GM10248 (cell line): ENCODE measurements at regions not wholly inside any gene's neighbourhood (a gene's known extent, or its start where the extent isn't known, plus 50 kb on each side); places are given as distances from the start of the nearest gene placed in this dataset.

Experiments
- CTCF ChIA-PET: fragments of 300-600 bp; sonication (Branson Sonifier 250); formaldehyde crosslinking; extraction: SDS; loops from one replicate; lab custom pipeline; 2021; ENCODE audit warnings: antibody characterized with exemption; lab: Yijun Ruan, JAX
- POLR2A ChIA-PET: fragments of 350-650 bp; sonication (Branson Sonifier 250); formaldehyde crosslinking; extraction: SDS; loops from one replicate; lab custom pipeline; 2020; ENCODE audit warnings: antibody characterized with exemption; lab: Yijun Ruan, JAX
- DNase-seq: peaks from one replicate; pipeline ENCODE4 v3.0.0; 2012; ENCODE audit errors: extremely low spot score
- TF ChIP-seq, protein P1 (sequence below): IDR thresholded peaks from 2 replicates; pipeline ENCODE4 v1.5.1; 2012; ENCODE audit warnings: mild to moderate bottlenecking, low read depth; ENCODE audit errors: extremely low read depth, missing control alignments, control extremely low read depth

DNA sequence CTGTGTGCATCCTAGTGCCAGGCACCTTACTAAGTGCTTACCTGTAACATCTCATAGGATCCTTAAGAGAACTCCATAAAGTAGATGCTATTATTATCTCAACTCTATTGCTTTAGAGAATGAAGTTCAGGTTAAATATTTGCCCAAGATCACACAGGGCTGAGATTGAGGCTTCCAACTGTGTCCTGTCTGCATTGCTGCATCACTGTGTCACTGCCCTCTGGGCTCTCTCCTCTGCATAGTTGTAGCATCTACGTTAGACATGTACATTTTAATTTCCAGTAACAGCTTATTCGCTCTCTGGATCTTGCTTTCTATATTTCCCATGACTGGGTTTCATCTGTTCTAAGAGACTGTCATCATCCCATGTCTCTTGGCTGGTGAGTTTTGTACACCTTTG lies 63.6 kb upstream of the FZD8 start:
- ChIA-PET POLR2A (no interaction called here), CTCF (no interaction called here)
- no peak for DNase-seq
- TF ChIP-seq, protein P1, sequence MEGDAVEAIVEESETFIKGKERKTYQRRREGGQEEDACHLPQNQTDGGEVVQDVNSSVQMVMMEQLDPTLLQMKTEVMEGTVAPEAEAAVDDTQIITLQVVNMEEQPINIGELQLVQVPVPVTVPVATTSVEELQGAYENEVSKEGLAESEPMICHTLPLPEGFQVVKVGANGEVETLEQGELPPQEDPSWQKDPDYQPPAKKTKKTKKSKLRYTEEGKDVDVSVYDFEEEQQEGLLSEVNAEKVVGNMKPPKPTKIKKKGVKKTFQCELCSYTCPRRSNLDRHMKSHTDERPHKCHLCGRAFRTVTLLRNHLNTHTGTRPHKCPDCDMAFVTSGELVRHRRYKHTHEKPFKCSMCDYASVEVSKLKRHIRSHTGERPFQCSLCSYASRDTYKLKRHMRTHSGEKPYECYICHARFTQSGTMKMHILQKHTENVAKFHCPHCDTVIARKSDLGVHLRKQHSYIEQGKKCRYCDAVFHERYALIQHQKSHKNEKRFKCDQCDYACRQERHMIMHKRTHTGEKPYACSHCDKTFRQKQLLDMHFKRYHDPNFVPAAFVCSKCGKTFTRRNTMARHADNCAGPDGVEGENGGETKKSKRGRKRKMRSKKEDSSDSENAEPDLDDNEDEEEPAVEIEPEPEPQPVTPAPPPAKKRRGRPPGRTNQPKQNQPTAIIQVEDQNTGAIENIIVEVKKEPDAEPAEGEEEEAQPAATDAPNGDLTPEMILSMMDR = no peak

DNA sequence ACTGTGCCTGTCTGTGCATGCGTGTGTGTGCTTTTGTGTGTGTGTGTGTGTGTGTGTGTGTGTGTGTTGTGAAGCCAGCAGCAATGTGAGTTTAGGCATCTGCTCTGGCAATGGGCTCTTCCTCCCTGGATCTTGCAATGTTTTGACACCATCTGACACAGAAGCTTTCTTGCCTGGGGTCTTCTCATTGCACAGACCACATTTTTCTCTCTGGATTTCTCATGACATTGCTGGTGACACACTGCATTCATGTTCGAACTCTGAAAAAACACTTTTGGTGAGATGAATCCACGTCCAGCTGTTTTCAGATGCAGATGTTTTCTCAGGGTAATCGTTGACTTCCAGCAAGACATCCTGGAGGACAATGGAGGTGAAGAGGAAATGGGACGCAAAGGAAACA lies 63.0 kb upstream of the FZD8 start:
- no peak for DNase-seq
- ChIA-PET POLR2A (no interaction called here), CTCF (no interaction called here)
- TF ChIP-seq, protein P1 = no peak

DNA sequence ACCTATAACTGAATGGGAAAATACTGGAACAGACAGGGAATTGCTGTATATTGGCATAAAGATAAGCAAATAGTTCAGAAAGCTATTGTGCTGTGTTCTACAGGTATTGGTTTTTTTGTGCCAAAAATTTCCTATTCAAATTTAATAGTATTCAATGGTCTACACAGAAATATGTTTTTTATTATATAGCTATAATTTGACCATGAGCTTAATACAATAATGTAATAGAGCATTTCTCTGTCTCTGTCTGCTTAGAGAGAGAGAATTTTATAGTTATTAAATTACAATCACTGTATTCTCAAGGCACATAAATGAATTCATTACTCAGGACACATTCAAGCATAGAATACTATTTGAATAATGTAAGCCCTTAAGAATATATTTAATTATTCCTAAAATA lies 62.3 kb upstream of the FZD8 start:
- DNase-seq = no peak
- CTCF ChIA-PET = no interaction called here
- POLR2A ChIA-PET = no interaction called here
- TF ChIP-seq, protein P1 = no peak

DNA sequence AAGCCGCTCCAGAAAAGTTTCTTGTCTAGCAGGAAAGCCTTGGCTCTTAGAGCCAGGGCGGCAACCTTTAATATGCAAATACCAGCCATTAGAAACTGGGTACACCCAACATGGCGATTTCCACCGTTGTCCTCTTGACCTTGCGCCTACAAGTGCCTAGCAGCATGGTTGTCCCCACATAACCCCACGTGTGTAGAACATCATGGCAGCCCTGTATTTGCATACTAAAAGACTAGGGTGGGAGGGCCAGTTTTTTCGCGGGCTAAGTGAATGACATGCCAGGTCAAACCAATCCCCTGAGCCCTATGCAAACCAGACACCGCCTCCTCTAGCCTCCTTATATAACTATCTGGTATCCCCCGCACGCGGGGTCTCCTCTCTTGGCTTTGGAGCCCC lies 58.4 kb upstream of the FZD8 start:
- TF ChIP-seq, protein P1 = no peak
- DNase-seq = no peak
- CTCF ChIA-PET = interaction anchor here (1.2 kb wide), 1 partner anchor 10 kb away, joined by 3 read pairs; no protein-coding TSS in a partner anchor
- POLR2A ChIA-PET = no interaction called here

DNA sequence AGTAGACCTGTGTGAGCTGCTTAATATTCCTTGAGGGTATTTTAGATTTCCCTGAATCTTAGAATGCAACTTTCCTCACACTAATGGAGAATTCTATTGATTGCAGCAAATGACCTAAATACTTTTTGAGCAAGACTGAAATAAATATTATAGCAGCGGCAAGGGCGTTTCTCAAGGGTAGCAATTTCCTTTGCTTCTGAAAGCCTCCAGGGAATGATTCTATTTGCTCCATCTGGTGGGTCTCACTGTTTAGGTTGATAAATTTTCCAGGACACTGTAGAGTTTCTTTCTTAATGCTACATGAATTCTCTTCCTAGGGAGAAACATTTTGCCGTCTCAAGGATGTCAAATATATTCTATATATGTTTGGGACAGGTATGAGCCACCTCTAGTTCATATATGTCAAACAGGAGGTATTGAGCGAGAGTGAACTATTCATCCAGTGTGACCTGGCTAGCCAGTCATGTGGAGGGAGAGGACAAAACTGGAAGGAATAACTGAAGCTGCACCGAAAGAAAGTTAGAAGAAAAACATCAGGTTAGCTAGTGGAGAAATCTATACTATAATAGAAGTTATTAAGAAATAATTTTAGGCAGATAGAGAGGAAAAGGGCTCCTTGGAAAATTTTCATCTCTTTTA lies 57.9 kb upstream of the FZD8 start:
- DNase-seq = no peak
- ChIA-PET CTCF (interaction anchor here (1.2 kb wide), 1 partner anchor 9 kb away, joined by 3 read pairs; no protein-coding TSS in a partner anchor), POLR2A (no interaction called here)
- TF ChIP-seq, protein P1 = no peak

DNA sequence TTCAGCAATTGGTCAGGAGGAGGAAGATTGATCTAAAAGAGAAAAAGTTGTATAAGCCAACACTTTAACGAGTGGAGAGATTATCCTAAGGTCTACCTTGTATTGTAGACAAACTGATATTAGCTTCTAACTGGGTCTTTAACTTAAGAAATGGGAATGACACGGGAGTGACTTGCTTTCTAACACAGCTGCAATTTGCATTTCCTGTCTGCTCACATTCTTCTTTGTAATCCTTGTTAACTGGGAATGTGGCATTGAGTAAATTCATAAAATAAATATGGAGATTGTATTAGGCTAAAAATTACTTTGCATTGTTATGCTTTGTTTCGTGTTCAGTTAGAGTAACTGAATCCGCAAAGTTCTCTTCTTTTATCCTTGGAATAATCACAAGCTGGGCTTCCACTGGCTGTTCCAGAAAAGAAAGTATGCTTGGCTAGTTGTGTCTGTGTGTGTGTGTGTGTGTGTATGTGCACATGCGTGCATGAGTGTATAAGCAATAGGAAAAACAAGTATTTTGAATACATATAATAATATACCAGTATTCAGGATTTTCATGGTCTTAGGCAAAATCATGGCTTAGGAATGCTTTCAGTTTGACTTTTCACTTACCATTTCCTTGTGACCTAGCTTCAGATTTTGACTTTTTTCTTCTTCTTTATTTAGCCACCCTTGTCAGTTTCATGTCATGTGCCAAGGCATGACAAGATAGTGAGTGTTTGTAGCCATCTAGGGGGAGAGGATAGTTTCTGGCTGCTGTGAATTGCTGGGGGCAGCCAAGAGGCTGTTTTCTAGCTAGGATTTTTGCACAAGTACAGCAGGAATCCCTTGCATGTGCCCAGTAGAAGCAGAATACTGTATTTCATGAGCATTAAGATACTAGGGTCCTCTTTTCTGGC lies 54.5 kb upstream of the FZD8 start:
- TF ChIP-seq, protein P1 = no peak
- no peak for DNase-seq
- POLR2A ChIA-PET = no interaction called here

More for the DNA sequence above, 54.5 kb upstream of the FZD8 start:
- CTCF ChIA-PET = interaction anchor here (0.9 to 1.3 kb wide), 2 partner anchors 8 to 11 kb away, joined by 3 read pairs; no protein-coding TSS in a partner anchor
